NOMO-1 treated with dmso at 0.1 percent for 144 hours (cell line): ENCODE measurements at regions not wholly inside any gene's neighbourhood (a gene's known extent, or its start where the extent isn't known, plus 50 kb on each side); places are given as distances from the start of the nearest gene placed in this dataset.
"Not testable (repeated sequence)": the region's sequence is repeated elsewhere in the genome, so short reads cannot be mapped to it uniquely, and the experiment has no call there.

Experiments used
- DNase-seq: peaks from one replicate; lab custom pipeline; 2025; ENCODE audit not compliant: unreplicated experiment; lab: John Stamatoyannopoulos, UW

DNA sequence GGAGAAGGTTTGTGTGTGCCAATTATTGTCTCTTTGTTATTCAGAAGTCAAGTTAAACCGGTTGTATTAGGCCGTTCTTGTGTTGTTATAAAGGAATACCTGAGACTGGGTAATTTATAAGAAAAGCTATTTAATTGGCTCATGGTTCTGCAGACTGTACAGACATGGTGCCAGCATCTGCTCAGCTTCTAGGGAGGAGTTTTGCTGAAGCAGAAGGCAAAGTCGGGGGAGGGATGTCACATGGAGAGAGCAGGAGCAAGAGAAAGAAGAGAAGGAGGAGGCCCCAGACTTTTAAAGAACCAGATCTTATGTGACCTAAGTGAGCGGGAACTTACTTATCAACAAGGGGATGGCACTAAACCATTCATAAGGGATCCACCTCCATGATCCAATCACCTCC is 349.3 kb upstream of the PCDH18 start:
- DNase-seq: no peak

DNA sequence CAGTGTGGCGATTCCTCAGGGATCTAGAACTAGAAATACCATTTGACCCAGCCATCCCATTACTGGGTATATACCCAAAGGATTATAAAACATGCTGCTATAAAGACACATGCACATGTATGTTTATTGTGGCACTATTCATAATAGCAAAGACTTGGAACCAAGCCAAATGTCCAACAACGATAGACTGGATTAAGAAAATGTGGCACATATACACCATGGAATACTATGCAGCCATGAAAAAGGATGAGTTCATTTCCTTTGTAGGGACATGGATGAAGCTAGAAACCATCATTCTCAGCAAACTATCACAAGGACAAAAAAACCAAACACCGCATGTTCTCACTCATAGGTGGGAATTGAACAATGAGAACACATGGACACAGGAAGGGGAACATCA is 335.8 kb upstream of the PCDH18 start:
- DNase-seq: not testable (repeated sequence)

DNA sequence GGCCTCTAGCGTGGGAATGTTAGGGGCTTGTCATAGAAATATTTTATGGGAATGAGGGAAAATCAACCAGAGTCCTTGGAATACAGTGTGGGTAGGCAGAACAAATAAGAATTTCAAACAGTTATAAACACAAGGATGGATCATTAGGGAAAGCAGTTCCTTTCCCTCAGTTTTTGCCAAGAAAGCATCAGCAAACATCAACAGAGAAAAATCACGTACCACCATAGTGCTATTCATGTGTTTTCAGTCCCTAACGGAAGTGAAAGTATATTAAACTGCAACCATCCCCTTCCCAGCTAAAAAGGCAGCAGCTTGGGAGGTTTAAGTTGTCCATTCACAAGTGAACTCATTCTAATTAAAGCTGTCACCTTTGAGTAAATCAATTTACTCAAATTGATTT is 334.4 kb upstream of the PCDH18 start:
- no peak for DNase-seq

- no peak for DNase-seq
These were observed 329.4 kb upstream of the PCDH18 start for GRCh38 chr4:137861682-137862081.

DNA sequence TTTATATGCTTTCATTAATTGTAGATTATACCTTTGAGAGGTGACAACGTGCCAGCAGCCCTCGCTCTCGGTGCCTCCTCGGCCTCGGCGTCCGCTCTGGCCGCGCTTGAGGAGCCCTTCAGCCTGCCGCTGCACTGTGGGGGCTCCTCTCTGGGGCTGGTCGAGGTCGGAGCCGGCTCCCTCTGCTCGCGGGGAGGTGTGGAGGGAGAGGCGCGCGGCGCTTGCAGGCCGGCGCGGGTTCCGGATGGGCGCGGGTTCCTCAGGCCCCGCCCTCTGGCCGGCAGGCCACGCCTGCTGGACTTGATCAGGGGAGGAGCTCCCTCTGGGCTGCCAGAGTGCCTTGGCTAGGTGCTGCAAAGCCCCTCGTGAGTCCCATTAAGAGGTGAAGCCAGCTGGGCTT is 321.1 kb upstream of the PCDH18 start:
- DNase-seq: no peak

DNA sequence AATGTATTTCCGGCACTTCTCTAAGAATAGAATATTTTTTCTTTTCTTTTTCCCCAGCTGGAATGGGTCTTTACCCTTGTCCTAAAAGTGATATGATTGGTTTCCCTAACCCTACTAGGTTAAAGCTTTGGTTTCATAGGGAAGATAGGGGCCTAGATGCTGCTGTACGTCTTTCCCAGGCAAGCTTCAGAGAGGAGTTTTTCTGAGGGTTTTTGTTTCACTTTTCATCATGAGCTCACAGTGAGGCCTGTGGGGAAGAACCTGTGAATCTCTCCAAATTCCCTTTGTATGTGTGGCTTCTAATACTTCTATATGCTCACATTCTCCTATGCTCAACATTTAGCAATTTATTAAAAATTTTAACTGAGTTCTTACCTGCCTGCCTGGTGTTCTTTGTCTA is 320.0 kb upstream of the PCDH18 start:
- no peak for DNase-seq

DNA sequence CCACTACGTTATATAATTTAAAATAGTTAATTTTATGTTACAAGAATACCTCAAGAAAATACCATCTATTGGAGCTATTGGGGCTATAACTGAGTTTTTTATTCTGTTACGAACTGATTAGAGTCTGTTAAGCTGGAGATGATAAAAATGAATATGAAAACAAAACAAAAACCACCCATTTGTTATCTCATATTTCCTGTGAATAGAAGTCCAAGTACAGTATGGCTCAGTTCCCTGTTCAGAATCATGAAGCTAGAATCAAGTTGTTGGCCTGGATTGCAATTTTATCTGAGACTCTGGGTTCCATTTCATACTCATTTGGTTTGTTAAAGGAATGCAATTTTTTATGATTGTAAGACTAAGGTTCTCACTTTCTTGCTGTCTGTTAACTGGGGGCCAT is 319.1 kb upstream of the PCDH18 start:
- no peak for DNase-seq

DNA sequence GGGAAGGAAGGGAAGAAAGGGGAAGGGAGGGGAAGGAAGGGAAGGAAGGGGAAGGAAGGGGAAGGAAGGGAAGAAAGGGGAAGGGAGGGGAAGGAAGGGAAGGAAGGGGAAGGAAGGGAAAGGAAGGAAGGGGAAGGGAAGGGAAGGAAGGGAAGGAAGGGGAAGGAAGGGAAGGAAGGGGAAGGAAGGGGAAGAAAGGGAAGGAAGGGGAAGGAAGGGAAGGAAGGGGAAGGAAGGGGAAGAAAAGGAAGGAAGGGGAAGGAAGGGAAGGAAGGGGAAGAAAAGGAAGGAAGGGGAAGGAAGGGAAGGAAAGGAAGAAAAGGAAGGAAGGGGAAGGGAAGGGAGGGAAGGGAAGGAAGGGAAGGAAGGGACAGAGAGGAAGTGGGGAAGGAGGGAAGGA is 295.7 kb upstream of the PCDH18 start:
- DNase-seq: not testable (repeated sequence)

DNA sequence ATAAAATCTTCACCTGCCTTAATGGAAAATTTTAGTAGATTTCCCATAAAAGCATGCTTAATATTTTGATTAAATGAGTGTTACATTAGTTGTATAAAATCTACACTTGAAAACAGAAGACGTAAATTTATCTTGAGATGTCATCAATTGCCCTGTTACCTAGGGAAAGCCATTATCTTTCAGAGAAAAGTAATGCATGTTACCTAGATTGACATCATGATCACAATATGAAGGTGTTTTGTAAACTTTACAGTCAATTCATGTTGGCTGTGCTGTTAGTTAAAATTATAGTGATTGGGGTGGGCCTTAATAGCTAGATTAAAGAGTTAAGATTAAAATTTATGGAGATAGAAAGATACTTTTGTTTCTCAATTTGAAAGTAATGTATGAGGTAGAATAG is 293.2 kb upstream of the PCDH18 start:
- DNase-seq: no peak

GRCh38 chr4:137823007-137823406 is 290.7 kb upstream of the PCDH18 start:
- DNase-seq: no peak

DNA sequence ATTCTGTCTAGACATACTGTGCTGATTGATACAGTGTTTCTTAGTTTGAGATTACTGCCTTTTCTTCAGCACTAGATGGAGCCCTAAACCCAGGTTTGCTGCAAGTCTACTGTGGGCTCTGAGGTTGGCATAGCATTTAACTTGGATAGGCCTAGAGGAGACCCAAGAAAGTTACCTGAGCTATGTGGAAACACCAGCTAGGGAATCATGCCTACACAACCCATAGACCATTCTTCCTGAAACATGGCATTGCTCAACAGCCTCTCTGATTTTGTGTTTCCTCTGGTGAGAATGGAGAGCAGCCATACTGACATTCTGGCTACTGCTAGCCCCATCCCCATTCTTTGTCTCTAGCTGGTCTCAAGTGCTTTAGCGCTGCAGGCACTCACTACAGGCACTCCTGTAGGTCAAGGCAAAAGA is 287.7 kb upstream of the PCDH18 start:
- peak; percentile 11 for DNase-seq

DNA sequence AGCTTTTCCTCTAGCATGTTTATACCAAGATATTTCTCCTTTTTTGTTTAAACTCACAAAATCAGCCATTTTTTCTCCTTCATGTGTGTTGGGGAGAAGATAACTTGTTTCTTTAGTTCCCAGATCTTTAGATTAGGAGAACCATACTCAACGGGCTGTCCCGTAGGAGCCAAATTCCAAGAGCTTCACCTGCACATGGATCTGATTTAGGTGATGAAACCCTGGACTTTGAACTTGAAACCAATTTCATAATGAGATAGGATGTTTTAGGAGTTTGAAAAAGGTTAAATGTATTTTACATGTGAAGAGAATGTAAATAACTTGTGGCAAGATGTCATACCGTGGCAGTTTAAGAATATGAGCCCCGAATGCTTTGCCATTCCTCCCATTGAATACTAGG is 280.0 kb upstream of the PCDH18 start:
- DNase-seq: no peak

DNA sequence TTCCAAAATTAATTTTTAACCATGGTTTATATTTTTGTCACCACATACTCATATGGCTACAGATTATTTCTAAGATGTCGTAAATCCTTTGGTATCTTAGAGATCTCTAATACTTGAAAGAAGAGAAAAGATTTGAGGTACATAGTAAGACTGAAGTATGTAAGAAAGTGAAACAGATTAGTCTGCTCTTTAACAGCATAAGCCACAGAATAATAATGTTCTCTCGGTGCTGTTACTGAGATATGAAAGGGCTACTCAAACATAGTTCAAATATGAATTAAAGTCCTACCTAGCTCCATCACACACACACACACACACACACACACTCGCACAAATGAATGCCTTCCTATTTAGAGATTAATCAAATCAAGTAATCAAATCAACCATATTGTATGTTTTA is 274.1 kb upstream of the PCDH18 start:
- DNase-seq: no peak

GRCh38 chr4:137804906-137805495 is 272.7 kb upstream of the PCDH18 start:
- DNase-seq: no peak

DNA sequence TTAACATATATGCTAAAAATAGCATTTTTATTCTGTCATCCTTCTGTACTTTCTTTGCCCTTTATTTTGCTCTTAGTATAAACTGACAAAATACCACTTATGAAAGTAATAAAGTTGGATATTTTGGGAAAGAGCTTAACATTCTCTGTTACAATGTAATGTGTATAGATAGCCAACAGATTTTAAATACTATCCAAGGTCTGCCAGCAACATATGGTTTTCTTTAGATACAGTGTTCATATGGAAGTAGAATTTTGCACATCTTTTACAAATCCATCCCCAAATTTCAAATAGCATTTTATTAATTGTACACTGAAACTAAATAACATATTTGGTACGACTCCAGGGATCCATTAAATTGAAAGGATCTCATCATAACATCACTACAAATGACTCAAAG is 268.6 kb upstream of the PCDH18 start:
- no peak for DNase-seq

GRCh38 chr4:137794764-137795254 is 262.5 kb upstream of the PCDH18 start:
- no peak for DNase-seq

GRCh38 chr4:137789263-137789662 is 257.0 kb upstream of the PCDH18 start:
- DNase-seq: not testable (repeated sequence)

DNA sequence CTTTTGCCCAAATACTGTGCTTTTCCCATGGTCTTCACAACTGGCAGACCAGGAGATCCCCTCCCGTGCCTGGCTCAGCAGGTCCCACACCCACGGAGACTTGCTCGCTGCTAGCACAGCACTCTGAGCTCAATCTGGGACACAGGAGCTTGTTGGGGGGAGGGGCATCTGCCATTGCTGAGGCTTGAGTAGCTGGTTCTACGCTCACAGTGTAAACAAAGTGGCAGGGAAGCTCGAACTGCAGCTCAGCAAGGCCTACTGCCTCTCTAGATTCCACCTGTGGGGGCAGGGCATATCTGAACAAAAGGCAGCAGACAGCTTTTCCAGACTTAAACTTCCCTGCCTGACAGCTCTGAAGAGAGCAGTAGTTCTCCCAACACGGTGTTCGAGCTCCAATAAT is 251.6 kb upstream of the PCDH18 start:
- DNase-seq: not testable (repeated sequence)

DNA sequence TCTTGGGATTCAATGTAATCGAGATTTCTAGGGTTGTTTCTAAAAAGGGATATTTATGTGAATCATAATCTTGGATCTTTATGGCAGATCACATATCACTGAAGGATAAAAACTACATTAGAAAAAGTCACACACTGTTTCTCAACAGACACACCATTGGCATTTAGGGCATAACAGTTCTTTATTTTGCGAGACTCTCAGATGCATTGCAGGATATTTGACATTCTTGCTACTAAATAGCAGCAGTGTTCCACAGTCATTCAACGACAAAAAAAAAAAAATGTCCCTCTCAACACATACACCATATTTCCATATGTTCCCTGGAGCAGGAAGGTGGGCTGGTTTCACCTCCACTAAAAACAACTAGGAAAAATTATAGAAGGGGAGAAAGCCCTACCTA is 243.4 kb upstream of the PCDH18 start:
- no peak for DNase-seq

- DNase-seq: no peak
These were observed 242.2 kb upstream of the PCDH18 start for GRCh38 chr4:137774501-137774900.

DNA sequence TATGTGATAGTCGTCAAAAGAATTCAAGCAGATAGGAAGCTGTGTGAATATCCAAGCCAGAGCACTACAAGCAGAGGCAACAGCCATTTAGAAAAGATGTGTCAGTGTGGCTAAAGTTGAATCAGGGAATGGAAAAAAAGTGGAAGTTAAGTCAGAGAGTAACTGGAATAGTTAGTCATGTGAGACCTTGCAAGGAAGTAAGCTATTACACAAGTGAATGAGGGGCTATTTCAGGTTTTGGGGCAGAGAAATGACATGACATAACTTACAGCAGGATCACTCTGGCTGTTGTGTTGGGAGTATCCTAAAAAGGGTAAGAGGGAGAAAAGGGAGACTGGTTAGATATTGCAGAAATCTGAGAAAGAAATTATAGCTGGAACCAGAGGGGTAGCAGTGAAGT is 236.6 kb upstream of the PCDH18 start:
- DNase-seq: no peak

GRCh38 chr4:137768196-137768595 is 235.9 kb upstream of the PCDH18 start:
- no peak for DNase-seq

- DNase-seq: no peak
These were observed 230.3 kb upstream of the PCDH18 start for GRCh38 chr4:137762591-137762990.
